HepG2 (cell line): ENCODE measurements at regions not wholly inside any gene's neighbourhood (a gene's known extent, or its start where the extent isn't known, plus 50 kb on each side); places are given as distances from the start of the nearest gene placed in this dataset.

Source experiments
- ATAC-seq: fragments of 200-7000 bp; cut with Tn5 transposase; 3 replicates; pipeline ENCODE4 v1.9.1; 2020; ENCODE audit warnings: mild to moderate bottlenecking, moderate library complexity
- BruUV-seq: library from RNA; stranded (reverse); fragments of 400-500 nt; replicated peaks from 2 replicates; lab custom pipeline; 2021; lab: Mats Ljungman, UMichigan
- CTCF ChIA-PET: fragments of 300-600 bp; formaldehyde crosslinking; extraction: SDS; loops from one replicate; lab custom pipeline; 2021; ENCODE audit warnings: low total read pairs, inconsistent platforms, low intra/inter-chr PET ratio; lab: Yijun Ruan, JAX
- POLR2A ChIA-PET: fragments of 350-600 bp; sonication (Branson Sonifier 250); formaldehyde crosslinking; loops from one replicate; lab custom pipeline; 2020; ENCODE audit warnings: antibody characterized with exemption, inconsistent platforms; lab: Yijun Ruan, JAX
- DNase-seq: peaks from one replicate; pipeline ENCODE4 v3.0.0-alpha.2; 2015; ENCODE audit warnings: low spot score
- FAIRE-seq: peaks from 3 replicates; lab custom pipeline; 2011; peaks lifted over from hg19 to GRCh38; lab: Jason Lieb, UNC
- H2AFZ ChIP-seq: one replicate; pipeline ENCODE4 v1.6.1; 2011; ENCODE audit warnings: low read length, inconsistent platforms
- H3K27ac ChIP-seq: fragments of 300-600 bp; 3 replicates; pipeline ENCODE4 v1.8.0; 2011; ENCODE audit warnings: mixed run types, mild to moderate bottlenecking, mixed read lengths, low read length, inconsistent platforms; ENCODE audit not compliant: insufficient read depth; ENCODE audit errors: extremely low read length
- H3K27me3 ChIP-seq, 2 experiments: fragments of 200-600 bp in 1 of 2; 2 replicates in 1 of 2; 3 replicates in 1 of 2; pipeline versions ENCODE4 v1.6.0 to v1.8.0; 2011; ENCODE audit warnings: low read length in 2 of 2, mild to moderate bottlenecking in 2 of 2, moderate library complexity in 2 of 2, inconsistent platforms in 1 of 2; ENCODE audit not compliant: insufficient read depth in 2 of 2, control insufficient read depth in 1 of 2
- H3K36me3 ChIP-seq, 2 experiments: fragments of 200-600 bp in 1 of 2; replicated peaks in 1 of 2; 2 replicates in 1 of 2; 3 replicates in 1 of 2; pipeline versions ENCODE4 v1.5.1 to v1.8.0; 2011; ENCODE audit warnings: low read length in 2 of 2, inconsistent platforms in 1 of 2; ENCODE audit not compliant: insufficient read depth in 2 of 2, control insufficient read depth in 1 of 2
- H3K4me1 ChIP-seq: 2 replicates; pipeline ENCODE4 v1.5.1; 2012; ENCODE audit warnings: low read length, inconsistent platforms; ENCODE audit not compliant: insufficient read depth
- H3K4me2 ChIP-seq: 2 replicates; pipeline ENCODE4 v1.6.0; 2011; ENCODE audit warnings: low read depth, low read length, inconsistent platforms
- H3K4me3 ChIP-seq, 3 experiments: fragments of 200-600 bp in 1 of 3; sonication (generic), shearing (Covaris generic) in 1 of 3; replicated peaks in 1 of 3; 2 replicates each; pipeline ENCODE4 v1.5.1; 2011 to 2016; ENCODE audit warnings: low read length in 3 of 3, inconsistent platforms in 2 of 3, low read depth in 2 of 3, mild to moderate bottlenecking in 2 of 3, control low read depth in 1 of 3, mixed read lengths in 1 of 3; ENCODE audit not compliant: insufficient read depth in 1 of 3
- H3K79me2 ChIP-seq: one replicate; pipeline ENCODE4 v1.6.1; 2011; ENCODE audit warnings: low read length, inconsistent platforms; ENCODE audit not compliant: insufficient read depth
- H3K9ac ChIP-seq: 2 replicates; pipeline ENCODE4 v1.6.0; 2011; ENCODE audit warnings: mild to moderate bottlenecking, low read depth, low read length, inconsistent platforms; ENCODE audit not compliant: insufficient read depth
- H3K9me3 ChIP-seq: 2 replicates; pipeline ENCODE4 v1.5.1; 2012; ENCODE audit warnings: mild to moderate bottlenecking, low read length
- H4K20me1 ChIP-seq: 2 replicates; pipeline ENCODE4 v1.6.0; 2011; ENCODE audit warnings: inconsistent platforms, mild to moderate bottlenecking, low read length, moderate library complexity; ENCODE audit not compliant: insufficient read depth
- ATF7 ChIP-seq, 2 experiments: fragments of 450-650 bp in 1 of 2; sonication (generic) in 1 of 2; formaldehyde crosslinking in 1 of 2; IDR thresholded peaks; 2 replicates each; pipeline versions ENCODE4 v1.4.0 to v1.6.1; 2016 to 2020; ENCODE audit warnings: antibody characterized with exemption in 1 of 2, mild to moderate bottlenecking in 1 of 2, missing genetic modification reagents in 1 of 2
- CBX1 ChIP-seq: IDR thresholded peaks from one replicate; pipeline ENCODE4 v1.6.1; 2016; ENCODE audit warnings: antibody characterized with exemption, low read depth
- ESRRA ChIP-seq: sonication (generic); formaldehyde crosslinking; IDR thresholded peaks from 2 replicates; pipeline ENCODE4 v1.5.1; 2020; ENCODE audit warnings: mild to moderate bottlenecking, low read depth, missing genetic modification reagents
- HDAC2 ChIP-seq: sonication (generic); formaldehyde crosslinking; IDR thresholded peaks from 2 replicates; pipeline ENCODE4 v1.4.0; 2020; ENCODE audit warnings: missing genetic modification reagents
- NBN ChIP-seq: fragments of 450-650 bp; conservative IDR thresholded peaks from 2 replicates; pipeline ENCODE4 v1.6.1; 2017
- RAD21 ChIP-seq: fragments of 450-650 bp; formaldehyde crosslinking; IDR thresholded peaks from 2 replicates; pipeline ENCODE4 v1.5.0; 2020; ENCODE audit warnings: mild to moderate bottlenecking
- SNRNP70 ChIP-seq: fragments of 200-400 bp; formaldehyde crosslinking; IDR thresholded peaks from 2 replicates; pipeline ENCODE4 v1.6.1; 2017; ENCODE audit warnings: mild to moderate bottlenecking, low read depth, low read length, moderate library complexity
- TEAD2 ChIP-seq: sonication (generic); formaldehyde crosslinking; IDR thresholded peaks from 2 replicates; pipeline ENCODE4 v1.9.0; 2021; ENCODE audit warnings: missing genetic modification reagents
- ZFP62 ChIP-seq: sonication (generic); formaldehyde crosslinking; IDR thresholded peaks from 2 replicates; pipeline ENCODE4 v1.4.0; 2020; ENCODE audit warnings: missing genetic modification reagents
- ZNF274 ChIP-seq: sonication (generic); formaldehyde crosslinking; IDR thresholded peaks from 2 replicates; pipeline ENCODE4 v1.5.1; 2020; ENCODE audit warnings: mild to moderate bottlenecking, missing genetic modification reagents
- ZNF335 ChIP-seq: sonication (generic); formaldehyde crosslinking; IDR thresholded peaks from 2 replicates; pipeline ENCODE4 v1.4.0; 2020; ENCODE audit warnings: missing genetic modification reagents
- ZNF761 ChIP-seq: sonication (generic); formaldehyde crosslinking; conservative IDR thresholded peaks from 2 replicates; pipeline ENCODE4 v1.4.0; 2020; ENCODE audit warnings: mild to moderate bottlenecking, missing genetic modification reagents
- in situ Hi-C: cut with HindIII; loops from 2 replicates; pipeline ENCODE4 v1.10.0; 2017; ENCODE audit warnings: low pct_unique_long_range_greater_than_20kb; ENCODE audit not compliant: extremely low pct_ligation_motif_present
- intact Hi-C: fragments of 100-400 bp; cut with micrococcal nuclease; formaldehyde crosslinking; loops from one replicate; pipeline ENCODE4 v1.10.0; 2022; ENCODE audit not compliant: unreplicated experiment
- TF ChIP-seq, protein P1 (sequence below): sonication (generic); formaldehyde crosslinking; IDR thresholded peaks from 2 replicates; pipeline ENCODE4 v1.8.0; 2022; ENCODE audit warnings: missing genetic modification reagents, mild to moderate bottlenecking, inconsistent platforms, borderline replicate concordance

DNA sequence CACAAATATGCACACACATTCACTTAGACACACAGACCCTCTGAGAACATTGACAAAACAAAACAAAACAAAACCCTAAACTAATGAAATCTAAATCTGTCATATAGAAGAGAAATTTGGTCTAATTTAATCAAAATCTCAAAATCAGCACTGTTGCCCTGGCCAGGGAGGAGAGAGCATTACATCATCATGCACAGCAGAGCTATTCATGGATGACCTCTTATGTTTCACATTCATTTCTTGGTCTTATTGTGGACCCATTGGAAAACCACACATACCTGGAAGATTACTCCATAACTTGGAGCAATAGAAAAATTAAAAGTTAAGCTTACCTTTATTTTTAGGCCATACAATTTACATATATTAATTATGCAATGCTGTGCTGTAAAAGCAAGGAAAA lies 1223.6 kb upstream of the GJE1 start:
- intact Hi-C loops (no loop called here), in situ Hi-C loops (loop anchor here (25.0 kb wide), 1 partner anchor 1547 kb away; the partner anchor contains the start of gene CITED2)
- no peaks in the 10 kb centered on the region for H3K79me2 ChIP-seq
- ChIA-PET CTCF (no interaction called here), POLR2A (no interaction called here)
- no peak for TF ChIP-seq TEAD2 (CRISPR knock-in tag)
- no peak for TF ChIP-seq HDAC2 (CRISPR knock-in tag)
- peak; percentile 45 for TF ChIP-seq ATF7 (IDR thresholded peaks at IDR 0.05)
- TF ChIP-seq ATF7 (CRISPR knock-in tag; IDR thresholded peaks at IDR 0.05), result no peak
- no peak for TF ChIP-seq SNRNP70
- no peak for TF ChIP-seq RAD21
- TF ChIP-seq, protein P1, sequence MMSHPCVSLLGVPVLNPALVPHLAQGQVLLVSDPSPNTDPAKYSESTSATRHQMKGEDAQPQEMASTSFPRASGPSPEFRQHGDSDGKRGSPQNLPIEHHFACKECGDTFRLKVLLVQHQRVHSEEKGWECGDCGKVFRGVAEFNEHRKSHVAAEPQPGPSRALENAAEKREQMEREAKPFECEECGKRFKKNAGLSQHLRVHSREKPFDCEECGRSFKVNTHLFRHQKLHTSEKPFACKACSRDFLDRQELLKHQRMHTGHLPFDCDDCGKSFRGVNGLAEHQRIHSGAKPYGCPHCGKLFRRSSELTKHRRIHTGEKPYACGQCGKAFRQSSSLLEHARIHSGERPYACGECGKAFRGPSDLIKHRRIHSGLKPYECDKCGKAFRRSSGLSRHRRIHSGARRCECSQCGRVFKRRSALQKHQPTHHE (CRISPR knock-in tag), result no peak
- TF ChIP-seq CBX1, result no peak
- no peaks in the 10 kb centered on the region for H3K27me3 ChIP-seq
- BruUV-seq, result no TSS peak
- H2AFZ ChIP-seq, result no peak overlapping the region
- H4K20me1 ChIP-seq, result no peaks in the 10 kb centered on the region
- no peaks in the 10 kb centered on the region for H3K36me3 ChIP-seq
- no peaks in the 10 kb centered on the region for H3K9me3 ChIP-seq
- DNase-seq (no peak), ATAC-seq (no peak), FAIRE-seq (no peak)
- H3K4me2 ChIP-seq, result no peak overlapping the region
- H3K27ac ChIP-seq, result no peak overlapping the region
- peaks cover 10% of the 10 kb centered on the region; the same call in 1 of the 2 replicates for H3K4me1 ChIP-seq
- no peak overlapping the region for H3K9ac ChIP-seq
- no peak overlapping the region for H3K4me3 ChIP-seq

DNA sequence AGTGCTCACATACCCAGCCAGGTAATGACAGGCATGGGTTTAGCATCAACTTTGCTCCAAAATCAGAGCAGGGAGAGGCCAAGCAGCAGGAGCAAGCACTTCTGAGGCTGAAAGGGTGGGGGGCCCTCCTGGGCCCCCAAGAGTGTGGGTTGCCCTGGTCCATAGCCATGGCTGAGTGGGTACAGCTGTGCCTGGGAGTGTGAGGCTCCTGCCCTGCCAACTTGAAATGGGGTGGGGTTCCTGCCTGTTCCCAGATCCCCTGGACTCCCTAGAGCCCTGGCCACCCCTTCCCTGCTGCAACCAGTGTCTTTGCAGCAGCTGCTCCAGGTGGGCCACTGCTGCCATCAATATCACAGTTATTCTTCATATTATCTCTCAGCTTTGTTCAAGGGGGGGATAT lies 1224.2 kb upstream of the GJE1 start:
- Histone ChIP-seq H3K9me3 (no peaks in the 10 kb centered on the region), H3K4me3 (no peak overlapping the region), H3K4me2 (no peak overlapping the region), H3K79me2 (no peaks in the 10 kb centered on the region), H2AFZ (no peak overlapping the region), H3K9ac (no peak overlapping the region), H3K27me3 (no peaks in the 10 kb centered on the region), H3K4me1 (peaks cover 10% of the 10 kb centered on the region; the same call in 1 of the 2 replicates), H3K27ac (no peak overlapping the region), H4K20me1 (no peaks in the 10 kb centered on the region), H3K36me3 (no peaks in the 10 kb centered on the region)
- TF ChIP-seq ESRRA (CRISPR knock-in tag) (no peak), NBN (no peak), ZFP62 (CRISPR knock-in tag) (no peak), ZNF274 (CRISPR knock-in tag) (no peak), ZNF761 (no peak), ZNF335 (CRISPR knock-in tag) (no peak)
- ATAC-seq (no peak), FAIRE-seq (no peak), DNase-seq (no peak)
- ChIA-PET CTCF (no interaction called here), POLR2A (no interaction called here)
- intact Hi-C loops, result no loop called here
- no TSS peak for BruUV-seq
- in situ Hi-C loops, result loop anchor here (25.0 kb wide), 1 partner anchor 1546 kb away; the partner anchor contains the start of gene CITED2
